Germinal center (tissue), 1 donor: ENCODE measurements at regions not wholly inside any gene's neighbourhood (a gene's known extent, or its start where the extent isn't known, plus 50 kb on each side); places are given as distances from the start of the nearest gene placed in this dataset.
"Not testable (repeated sequence)": the region's sequence is repeated elsewhere in the genome, so short reads cannot be mapped to it uniquely, and the experiment has no call there.

ENCODE experiments used
- DNase-seq: peaks from one replicate; pipeline ENCODE4 v3.0.0; 2012; ENCODE audit warnings: mixed read lengths, low spot score

DNA sequence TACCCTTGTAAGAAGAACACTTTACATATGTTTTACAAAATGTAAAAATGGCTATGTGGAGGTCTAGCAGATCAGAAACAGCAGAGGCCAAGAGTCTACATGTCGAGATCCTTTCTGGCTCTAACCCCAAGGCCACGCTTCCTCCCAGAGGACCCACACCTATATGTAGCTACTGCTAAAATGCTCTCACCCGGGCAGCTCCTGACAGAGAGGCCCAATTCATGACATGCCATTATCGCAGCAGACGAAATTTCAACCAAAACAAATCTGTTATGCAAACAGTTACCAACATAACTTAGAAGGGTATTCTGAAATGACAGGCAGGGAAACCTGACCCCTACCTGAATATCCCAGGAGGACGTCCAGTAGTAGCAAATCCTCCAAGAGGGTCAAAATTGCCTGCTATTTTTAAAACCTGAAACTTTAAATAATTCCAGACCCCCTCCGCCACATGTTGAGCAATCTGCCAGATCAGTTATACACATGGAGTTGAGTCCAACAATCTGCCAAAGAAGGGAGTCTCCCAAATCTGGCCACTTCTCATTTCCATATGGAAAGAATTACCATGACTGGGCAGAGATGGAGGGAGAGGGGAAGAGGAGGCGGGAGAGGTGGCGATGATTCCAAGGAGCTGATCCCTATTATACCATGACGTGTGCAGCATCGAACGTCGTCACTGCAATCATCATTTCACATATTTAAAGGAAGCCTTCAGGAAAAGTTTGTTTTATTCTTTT lies 192.9 kb upstream of the TBL1X start:
- no peak for DNase-seq

DNA sequence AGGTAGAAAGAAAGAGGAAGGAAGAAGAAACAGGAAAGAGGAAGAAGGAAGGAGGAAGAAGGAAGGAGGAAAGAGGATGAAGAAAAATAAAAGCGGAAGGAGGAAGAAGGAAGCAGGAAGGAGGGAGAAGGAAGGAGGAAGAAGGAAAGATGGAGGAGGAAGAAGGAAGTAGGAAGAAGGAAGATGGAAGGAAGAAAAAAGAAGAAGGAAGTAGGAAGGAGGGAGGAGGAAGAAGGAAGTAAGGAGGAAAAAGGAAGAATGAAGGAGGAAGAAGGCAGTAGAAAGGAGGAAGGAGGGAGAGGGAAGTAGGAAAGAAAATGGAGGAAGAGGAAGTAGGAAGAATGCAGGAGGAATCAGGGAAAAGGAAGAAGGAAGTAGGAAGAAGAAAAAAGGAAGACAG lies 191.1 kb upstream of the TBL1X start:
- no peak for DNase-seq

DNA sequence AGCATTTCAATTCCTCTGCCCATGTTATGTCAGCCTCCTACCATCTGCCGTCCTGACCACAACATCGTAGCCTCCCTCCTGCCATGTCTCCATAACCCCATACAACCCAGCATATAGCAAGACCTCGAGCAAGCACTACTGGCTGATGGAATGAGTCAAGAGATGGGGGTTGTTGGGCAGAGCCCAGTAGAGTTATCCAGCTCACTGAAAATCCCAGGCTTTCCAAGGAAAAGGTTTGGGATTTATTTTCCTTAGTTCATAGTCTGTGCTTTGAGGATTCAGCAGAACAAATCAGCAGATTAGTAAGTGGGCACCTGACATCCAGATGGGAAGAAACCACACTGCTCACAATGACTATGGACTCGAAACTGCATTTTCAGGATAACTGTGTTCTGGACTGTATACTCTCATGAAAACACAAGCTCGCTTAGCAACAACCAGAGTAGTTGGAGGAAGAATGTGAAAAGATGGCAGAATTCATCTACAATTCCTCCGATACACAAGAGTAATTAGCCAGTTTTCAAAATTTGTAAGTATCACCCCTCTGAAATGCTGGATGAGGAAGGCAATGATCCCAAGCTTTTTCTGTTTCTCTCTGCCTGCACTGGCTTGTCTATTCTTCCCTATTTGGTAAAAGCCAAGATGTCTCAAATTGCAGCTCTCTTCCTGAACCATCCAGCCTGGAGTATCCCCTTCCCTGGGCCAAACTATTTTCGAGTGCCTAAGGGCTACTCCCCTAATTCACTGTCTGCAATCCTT lies 186.2 kb upstream of the TBL1X start:
- no peak for DNase-seq

- no peak for DNase-seq
Measured at GRCh38 chrX:9279234-9279544, 185.7 kb upstream of the TBL1X start.

DNA sequence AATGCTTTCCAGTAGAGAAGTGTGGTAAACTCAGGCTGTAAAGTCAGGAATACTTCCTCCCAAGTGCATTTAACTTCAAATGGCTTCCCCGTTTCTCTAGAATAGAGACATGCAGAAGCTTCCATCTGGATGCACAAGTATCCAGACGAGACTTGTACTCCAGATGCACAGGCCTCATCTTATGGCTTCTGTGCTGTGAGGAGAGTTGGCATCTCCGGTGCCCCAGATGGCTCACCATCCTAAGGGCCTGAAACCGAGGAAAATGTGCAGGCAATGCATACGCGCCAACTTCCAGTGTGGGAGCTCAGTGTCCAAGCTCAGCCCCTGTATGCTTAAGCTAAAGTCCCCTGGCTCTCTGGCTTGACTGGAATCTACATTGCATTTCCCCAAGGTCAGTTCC lies 184.0 kb upstream of the TBL1X start:
- no peak for DNase-seq

DNA sequence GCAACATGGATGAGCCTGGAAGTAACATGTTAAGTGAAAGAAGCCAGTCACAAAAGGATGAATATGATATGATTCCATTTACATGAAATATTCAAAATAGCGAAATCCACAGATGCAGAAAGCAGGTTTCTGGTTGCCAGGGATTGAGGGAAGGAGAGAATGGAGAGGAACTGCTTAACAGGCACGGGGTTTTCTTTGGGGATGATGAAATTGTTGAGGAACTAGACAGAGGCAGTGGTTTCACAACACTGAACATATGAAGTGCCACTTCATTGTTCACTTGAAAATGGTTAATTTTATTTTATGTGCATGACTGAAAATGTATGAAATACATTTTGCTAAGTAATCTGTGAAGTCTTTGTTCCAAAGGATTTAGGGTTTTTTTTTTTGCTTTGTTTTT lies 182.5 kb upstream of the TBL1X start:
- DNase-seq = no peak

DNA sequence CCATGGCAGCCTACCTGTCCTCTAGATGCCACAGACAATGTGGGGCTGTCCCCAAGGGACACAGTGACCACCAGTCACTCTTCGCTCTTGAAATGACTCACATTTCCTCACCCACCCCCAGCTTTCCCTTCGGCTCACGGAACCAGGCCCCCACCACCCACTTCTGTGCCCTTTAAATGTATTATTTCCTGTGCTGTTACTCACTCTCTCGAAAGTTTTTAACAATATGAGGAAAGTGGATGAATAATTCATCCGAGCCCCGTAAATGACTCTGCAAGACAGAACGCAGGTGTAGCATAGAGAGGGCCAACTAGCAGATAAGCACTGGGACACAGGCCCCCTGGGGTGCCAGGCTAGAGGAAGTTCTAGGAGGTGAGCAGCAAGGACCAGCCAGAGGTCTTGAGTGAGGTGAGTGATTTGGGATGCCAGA lies 179.5 kb upstream of the TBL1X start:
- DNase-seq = no peak

GRCh38 chrX:9286234-9286633 lies 178.6 kb upstream of the TBL1X start:
- no peak for DNase-seq

DNA sequence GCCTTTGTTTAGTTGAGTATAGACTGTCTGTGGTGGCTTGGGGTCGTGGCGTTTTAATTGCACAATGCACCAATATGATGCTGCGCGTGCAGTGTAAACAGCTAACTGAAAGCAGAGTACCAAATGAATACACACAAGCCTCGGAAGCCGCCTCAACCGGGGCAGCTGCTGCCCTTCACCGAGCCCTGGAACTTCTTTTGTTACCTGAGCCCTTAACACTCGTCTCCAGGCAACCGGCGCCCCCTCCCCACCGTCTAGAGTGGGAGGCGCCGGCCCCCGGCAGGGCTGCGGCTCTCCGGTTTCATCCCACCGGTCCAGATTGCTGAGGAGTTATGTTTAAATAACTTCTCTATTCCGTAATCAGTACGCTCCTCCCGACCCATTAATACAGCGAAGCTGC lies 173.2 kb upstream of the TBL1X start:
- DNase-seq = no peak

DNA sequence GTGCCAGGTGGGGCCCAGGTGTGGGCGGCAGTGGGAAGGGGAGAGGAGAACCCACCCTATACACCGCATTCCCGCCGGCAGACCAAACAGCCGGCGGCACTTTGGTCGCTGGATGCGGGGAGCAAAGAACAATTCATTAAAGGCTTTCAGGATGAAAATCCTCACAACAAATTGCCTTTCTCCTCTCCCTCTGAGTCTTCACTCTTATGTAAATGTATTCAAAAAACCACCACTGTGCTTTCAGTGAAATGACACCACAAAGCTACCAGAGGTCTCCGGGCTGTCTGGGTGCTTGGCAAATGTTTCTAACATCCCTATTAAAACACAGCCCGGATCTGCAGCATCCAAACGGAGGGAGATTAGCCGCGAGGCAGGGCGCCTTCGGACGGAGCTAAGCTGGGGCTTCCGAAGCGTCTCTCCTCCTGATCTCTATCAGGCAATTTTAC lies 171.8 kb upstream of the TBL1X start:
- no peak for DNase-seq

GRCh38 chrX:9293903-9294302 lies 171.0 kb upstream of the TBL1X start:
- DNase-seq = no peak

GRCh38 chrX:9295551-9295950 lies 169.3 kb upstream of the TBL1X start:
- no peak for DNase-seq

- no peak for DNase-seq
Measured at GRCh38 chrX:9298221-9298620, 166.6 kb upstream of the TBL1X start.

- not testable (repeated sequence) for DNase-seq
Measured at GRCh38 chrX:9299681-9300080, 165.2 kb upstream of the TBL1X start.

GRCh38 chrX:9301836-9302235 lies 163.0 kb upstream of the TBL1X start:
- no peak for DNase-seq

GRCh38 chrX:9302381-9302780 lies 162.5 kb upstream of the TBL1X start:
- no peak for DNase-seq

DNA sequence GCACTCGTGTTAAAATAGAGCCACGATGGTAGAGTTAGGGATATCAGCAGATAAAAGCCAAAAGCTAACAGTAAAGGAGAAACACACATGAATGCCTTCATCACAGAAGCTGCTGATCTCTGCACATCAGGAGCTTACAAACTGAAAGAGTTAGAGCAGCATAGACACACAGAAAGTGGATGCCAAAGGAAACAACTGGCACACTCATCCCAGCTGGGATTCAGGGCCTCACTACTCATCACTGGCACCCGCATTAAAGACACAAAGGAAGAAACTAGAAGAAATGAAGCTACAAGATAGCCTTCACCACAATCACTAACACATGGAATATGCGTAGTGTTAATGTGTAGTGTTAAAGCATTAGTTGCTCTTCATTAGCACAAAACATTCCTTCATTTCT lies 156.4 kb upstream of the TBL1X start:
- DNase-seq = no peak

GRCh38 chrX:9310616-9311015 lies 154.2 kb upstream of the TBL1X start:
- no peak for DNase-seq

DNA sequence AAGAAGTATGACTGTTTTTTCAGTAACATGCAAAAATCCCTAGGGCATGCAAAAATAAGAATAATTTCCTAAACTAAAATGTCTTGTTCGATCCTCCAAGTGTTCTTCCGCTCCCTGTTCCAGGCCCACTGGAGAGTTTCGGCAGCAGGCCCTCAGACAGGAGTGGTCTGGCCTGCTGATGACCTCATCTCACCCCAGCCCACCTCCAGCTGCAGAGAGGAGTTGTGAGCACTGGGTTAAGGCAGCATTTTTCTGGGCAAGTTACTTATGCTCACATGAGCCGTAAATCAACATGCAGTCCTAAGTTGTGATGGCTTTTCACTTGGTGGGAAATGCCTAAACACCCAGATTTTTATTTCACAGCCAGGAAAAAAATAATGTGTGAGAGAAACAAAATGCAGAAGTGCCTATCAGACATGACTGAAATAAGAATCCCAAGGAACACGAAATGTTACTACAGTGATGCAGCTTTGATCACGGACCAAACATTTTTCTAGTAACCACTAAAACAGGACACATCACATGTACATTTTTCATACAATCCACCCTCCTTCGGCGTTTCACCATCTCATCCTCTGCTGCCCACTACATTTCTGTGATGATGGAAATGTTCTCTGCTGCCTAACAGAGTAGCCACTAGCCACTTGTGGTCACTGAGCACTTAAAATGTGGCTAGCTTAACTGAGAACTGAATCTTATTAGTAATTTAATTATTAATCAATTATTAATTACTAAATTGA lies 153.3 kb upstream of the TBL1X start:
- no peak for DNase-seq

GRCh38 chrX:9312922-9313867 lies 151.7 kb upstream of the TBL1X start:
- peak; percentile 46 for DNase-seq

DNA sequence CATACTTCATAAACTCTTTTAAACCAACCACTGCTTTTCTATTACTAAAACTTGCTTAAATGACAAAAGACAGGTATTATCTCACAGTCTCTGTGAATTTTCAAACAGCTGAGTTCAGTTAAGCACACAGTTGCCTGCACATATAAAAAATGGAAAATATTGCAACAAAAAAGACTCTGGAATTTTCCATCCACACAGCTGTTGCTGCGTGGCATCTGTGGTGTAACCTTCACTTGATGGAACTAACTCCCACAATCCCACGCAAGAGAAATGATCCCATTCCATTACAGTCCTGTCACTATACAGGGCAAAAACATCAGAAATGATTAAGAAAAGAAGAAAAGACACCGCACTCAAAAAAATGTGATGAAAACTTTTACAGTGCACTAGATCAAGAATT lies 149.8 kb upstream of the TBL1X start:
- DNase-seq = no peak

DNA sequence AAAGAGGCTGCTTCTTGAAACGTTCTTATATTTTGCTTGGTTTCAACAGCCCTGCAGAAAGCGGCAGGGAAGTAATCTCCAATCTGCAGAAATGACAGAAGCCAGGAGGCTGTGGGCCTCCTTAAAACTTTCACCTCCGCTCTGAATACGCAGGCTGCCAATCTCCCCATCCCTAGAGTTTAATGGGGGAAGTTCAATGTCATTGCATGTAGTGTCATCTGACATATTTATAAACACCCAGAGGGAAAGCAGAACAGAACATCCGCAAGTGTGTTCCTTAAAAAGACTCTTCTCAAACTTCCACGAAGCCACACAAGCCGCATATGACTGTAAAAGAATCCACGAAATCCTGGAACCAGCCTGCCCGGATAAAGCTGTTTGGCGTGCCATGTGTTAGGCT lies 148.8 kb upstream of the TBL1X start:
- DNase-seq = no peak
